HG03060 (cell line): ENCODE measurements at regions not wholly inside any gene's neighbourhood (a gene's known extent, or its start where the extent isn't known, plus 50 kb on each side); places are given as distances from the start of the nearest gene placed in this dataset.

Experiments used
- ATAC-seq: cut with Tn5 transposase; IDR thresholded peaks from one replicate; pipeline ENCODE4 v1.9.1; 2021; ENCODE audit warnings: low read depth, moderate number of reproducible peaks; ENCODE audit not compliant: unreplicated experiment

DNA sequence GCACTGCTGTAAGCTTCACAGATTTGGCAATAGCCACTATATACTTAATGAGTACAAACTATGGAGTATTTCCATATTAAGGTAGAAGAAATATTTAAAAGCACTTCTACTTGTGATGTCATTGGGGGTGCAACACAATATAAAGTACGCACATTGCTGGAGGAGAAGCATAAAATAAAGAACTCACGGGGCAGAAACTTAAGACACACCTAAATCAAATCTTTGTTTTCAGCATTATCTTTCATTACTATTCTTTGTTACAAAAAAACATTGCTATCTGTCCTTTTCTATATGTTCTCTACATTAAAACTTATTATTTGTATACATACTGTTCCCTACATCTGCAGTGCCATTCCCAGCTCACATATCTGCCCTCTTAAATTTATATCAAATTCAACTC is 93.3 kb upstream of the VPREB1 start:
- no peak for ATAC-seq

DNA sequence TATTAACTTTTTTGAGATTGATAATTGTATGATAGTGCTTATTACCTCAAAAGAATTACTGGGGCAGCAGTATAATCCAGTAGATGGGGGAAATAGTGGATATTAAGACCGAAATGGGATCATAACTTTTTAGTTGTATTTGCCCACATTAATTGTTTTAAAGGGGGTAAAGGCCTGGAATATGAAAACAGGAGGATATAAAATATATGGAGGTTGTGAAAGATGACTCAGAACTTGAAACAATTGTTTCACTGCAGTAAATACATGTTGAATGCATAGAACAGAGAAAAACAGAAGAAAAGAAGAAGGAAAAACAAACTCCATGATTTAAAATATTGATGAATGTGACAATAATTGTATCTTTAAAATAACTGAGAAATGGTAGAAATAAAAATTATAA is 94.1 kb upstream of the VPREB1 start:
- no peak for ATAC-seq

DNA sequence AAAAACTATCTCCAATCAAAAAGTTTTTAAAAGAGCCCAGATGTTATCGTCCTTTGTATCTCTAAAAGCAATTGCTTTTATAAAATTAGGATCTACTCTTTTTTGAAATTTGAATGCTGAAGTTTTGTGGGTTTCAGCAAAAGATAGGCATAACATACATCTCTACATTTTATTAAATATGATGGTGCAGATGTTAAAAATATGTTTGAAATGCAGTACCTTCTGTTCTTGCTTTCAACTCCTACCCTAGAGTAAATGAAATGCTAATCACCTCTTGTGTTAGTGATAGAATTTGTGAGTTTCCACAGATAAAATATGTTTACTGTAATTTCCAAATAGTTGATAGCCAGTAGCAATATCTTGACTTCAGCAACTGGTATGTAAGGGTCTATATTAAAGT is 95.7 kb upstream of the VPREB1 start:
- no peak for ATAC-seq

DNA sequence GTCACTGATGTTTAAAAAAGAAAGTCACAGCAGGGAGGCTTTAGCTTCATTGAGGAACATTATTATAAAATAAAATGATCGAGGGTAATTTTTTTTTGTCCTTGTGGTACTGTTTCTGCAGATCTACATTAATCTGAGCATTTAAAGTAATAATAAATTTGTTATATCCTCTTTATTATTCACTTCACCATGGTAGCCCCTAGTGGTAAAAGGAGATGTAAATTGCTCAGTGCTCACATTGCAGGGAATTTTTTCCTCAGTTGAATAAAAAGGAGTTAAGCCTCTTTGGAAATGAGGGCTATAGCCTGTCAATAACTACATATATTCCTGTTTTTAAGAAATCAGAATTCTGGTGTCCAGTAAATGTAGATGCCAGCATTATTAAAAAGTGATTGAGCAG is 99.7 kb upstream of the VPREB1 start:
- no peak for ATAC-seq

DNA sequence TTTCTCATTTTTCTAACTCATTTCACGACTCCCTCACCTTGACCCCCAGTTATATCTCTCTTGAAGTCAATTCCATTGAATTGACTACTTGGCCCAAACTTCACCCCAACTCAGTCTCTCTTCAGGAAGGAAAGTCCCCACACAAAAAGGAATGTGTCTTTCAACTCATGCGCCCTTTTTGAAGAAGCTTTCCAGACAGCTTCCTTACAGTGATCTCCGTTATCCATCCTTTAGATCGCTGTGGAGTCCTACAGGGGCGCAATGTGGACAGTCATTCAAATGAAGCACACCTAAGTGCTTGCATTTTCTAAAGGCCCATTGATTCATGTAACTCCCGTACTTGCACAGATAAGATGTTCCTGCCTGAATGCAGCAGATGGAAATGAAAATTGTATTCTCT is 101.1 kb upstream of the VPREB1 start:
- ATAC-seq: no peak

DNA sequence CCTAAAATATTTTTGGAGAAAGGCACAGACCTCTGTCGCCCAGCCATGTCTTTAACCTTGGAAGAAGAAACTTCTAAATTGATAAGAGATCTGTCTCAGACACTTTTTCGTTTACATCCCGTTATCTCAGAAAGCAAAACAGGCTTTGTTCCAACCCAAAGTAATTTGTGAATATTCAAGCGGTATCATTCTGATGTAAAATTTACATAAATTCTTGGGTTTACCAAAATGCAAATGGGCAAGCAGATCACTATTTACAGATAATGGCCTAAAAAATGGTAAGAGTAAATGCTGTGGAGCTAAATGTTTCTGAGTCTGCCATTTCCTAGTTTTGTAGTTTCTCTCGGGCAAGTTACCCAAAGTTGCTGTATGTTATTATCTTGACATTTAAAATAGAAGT is 101.9 kb upstream of the VPREB1 start:
- ATAC-seq: no peak

DNA sequence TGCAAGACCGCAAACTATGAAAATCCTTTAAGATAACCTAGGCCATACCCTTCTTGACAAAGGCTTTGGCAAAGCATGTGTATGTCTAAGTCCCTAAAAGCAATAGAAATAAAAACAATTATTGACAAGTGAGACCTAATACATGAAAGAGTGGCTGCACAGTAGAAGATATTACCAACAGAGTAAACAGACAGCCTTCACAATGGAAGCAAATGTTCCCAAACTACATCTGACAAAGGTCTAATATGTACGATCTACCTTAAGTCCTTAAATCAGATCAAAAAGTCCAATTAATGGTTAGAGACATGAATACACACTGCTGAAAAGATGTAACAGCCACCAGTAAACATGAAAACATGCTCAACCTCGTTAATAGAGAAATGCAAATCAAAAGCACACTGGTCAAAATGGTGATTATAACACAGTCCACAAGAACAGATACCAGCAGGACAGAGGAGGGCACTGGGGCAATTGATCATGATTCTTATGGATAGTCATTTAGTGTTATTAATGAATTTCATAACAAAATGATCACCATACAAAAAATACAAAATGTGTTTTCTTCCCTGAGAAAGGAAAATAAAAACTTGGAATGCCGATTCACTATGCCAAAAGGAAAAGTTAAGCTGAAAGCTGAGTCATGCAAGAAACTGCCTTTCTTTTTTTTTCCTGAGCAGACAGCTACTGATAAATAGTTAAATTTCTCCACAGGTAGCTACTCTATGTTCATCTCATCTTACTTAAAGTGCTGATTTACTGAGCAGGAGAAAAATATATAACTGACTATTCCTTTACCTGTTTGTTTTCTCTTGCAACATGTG is 102.6 kb upstream of the VPREB1 start:
- ATAC-seq: no peak

DNA sequence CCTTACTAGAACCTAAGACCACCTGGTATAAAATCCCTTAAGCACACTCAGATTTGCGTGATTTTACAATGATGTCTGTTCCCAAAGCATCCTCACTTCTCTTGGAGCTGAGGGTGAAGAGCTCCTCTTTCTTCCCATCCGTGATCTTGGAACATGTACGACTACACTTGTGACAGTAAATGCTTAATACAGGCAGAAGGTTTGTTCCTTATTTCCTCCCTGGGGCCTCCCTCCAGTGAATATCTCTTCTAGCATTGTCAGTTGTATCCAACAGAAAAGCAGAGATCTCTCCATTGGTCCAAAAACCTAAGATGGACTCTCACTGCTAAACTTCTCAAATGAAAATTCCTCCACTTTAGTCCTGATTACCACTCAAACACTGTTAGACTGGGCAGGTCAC is 103.6 kb upstream of the VPREB1 start:
- ATAC-seq: no peak

DNA sequence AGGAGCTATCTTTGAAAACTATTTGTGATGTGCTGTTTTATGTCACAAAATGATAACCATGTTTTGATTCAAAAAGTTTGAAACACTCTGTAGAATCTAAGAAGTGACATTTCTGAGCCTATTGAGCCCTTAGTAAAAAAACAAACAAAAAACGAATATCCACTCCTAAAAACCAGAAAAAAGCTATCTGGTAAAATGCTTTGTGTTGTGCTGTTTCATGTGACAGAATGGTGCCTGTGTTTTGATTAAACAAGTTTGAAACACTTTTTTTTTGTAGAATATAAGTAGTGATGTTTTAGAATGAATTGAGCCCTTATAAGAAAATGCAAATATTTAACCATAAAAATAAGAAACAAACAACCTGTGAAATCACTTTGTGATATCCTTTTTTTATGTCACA is 105.2 kb upstream of the VPREB1 start:
- ATAC-seq: no peak

DNA sequence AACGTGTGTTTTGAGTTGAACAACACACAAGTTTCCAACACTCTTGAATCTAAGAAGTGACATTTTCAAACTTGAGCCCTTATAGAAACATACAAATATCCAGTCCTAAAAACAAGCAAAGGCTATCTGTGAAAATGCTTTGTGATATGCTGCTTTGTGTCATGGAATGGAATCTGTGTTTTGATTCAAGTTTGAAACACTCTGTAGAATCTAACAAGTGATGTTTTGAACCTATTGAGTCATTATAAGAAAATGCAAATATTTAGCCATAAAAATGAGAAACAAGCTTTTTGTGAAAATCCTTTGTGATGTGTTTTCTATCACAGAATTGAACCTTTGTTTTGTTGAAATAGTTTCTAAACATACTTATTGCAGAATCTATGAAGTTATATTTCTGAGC is 105.7 kb upstream of the VPREB1 start:
- ATAC-seq: no peak

DNA sequence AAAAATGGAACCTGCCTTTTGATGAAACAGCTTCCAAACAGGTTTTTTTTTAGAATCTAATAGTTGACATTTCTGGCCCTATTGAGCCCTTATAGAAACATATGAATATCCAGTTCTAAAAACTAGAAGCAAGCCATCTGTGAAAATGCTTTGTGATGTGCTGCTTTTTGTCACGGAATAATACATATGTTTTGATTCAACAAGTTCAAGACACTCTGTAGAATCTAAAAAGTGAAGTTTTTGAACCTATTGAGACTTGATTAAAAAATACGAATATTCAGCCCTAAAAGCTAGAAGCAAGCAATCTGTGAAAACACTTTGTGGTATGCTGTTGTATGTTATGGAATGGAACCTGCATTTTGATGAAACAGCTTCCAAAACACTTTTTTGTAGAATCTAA is 106.7 kb upstream of the VPREB1 start:
- no peak for ATAC-seq

DNA sequence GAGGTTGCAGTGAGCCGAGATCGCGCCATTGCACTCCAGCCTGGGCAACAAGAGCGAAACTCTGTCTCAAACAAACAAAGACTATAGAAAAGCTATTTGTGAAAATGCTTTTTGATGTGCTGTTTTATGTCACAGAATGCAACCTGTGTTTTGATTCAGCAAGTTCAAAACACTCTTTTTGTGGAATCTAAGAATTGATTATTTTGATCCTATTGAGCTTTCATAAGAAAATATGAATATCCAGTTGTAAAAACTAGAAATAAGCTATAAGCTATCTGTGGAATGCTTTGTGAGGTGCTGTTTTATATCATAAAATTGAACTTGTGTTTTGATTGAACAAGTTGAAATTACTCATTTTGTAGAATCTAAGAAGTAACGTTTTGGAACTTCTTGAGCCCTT is 110.7 kb upstream of the VPREB1 start:
- ATAC-seq: no peak

DNA sequence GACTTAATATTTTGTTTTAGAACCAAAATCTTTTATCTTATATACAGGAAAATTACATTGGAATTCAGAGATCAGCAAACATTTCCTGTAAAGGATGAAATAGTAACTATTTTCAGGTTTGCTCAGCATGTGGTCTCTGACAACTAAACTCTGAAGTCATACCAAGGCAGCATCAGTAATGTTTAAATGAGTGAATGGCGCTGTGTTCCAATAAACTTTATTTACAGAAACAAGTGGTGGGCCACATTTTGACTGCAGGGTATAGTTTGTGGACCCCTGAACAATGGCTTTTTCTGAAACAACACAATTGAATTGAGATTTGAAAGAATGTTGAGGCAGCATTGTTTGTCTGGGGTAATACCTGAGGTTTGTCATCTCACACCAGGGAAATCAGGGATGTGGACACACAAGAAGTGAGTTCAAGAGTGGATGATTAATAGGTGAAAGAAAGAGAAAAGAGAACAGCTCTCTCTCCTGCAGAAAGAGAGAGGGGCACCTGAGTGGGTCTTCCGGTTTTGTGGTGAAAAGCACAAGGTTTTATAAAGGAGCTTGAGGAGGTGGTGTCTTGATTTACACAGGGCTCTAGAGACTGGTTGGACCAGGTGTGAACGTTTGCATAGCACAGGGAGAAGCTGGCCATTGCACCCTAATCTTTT is 113.5 kb upstream of the VPREB1 start:
- no peak for ATAC-seq

DNA sequence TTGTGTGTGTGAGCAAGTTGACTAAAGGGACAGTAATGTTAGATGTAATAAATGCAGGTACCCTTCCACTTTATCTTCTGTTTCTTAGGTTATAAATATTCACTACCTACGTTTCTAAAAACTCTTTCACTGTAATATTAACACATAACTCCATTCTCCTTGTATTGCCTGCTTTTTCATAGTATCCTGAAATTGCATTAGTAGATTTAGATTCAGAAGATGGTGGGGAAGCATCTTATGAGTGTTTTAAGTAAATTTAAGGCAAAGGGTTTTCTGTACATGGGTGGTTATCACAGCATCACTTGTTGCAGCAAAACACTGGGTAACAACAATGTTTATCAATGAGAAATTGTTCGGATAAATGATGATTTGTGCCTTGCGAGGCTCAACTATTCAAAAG is 115.2 kb upstream of the VPREB1 start:
- ATAC-seq: no peak

DNA sequence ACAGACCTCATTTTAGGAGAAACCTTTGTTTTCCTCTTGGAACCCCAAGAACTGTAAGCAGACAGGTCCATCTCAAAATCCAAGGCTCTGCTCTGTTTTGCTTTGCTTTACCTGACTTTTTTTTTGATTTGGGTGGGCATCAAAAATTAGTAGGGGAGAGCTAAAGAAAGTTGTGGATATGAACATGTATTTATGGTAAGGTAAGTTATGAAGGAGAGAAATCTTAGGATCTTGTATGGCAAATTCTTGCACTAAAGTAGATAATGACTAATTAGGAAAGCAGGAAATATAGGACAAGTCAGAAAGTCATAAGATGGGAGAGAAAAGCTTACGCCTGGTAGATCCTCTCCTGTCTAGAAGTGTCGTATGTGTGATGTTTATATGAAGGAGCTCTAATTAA is 116.1 kb upstream of the VPREB1 start:
- ATAC-seq: no peak

DNA sequence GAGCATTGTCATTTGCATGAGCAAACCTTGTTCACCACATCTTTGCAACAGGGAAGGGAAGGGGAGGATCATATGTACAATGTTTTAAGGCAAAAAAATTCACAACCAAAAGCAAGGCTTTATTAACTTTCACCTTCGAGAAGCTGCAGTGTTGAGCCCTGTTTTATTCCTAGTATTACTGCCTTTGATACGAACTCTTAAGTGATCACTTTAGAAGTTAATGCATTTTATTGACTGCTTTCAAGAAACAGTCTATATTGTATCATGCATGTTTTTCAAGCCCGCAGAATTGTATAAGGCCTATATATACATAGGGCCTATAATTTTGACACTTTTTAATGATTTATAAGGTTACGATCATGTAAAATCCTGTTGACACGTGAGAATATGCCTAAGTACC is 117.5 kb upstream of the VPREB1 start:
- ATAC-seq: no peak

DNA sequence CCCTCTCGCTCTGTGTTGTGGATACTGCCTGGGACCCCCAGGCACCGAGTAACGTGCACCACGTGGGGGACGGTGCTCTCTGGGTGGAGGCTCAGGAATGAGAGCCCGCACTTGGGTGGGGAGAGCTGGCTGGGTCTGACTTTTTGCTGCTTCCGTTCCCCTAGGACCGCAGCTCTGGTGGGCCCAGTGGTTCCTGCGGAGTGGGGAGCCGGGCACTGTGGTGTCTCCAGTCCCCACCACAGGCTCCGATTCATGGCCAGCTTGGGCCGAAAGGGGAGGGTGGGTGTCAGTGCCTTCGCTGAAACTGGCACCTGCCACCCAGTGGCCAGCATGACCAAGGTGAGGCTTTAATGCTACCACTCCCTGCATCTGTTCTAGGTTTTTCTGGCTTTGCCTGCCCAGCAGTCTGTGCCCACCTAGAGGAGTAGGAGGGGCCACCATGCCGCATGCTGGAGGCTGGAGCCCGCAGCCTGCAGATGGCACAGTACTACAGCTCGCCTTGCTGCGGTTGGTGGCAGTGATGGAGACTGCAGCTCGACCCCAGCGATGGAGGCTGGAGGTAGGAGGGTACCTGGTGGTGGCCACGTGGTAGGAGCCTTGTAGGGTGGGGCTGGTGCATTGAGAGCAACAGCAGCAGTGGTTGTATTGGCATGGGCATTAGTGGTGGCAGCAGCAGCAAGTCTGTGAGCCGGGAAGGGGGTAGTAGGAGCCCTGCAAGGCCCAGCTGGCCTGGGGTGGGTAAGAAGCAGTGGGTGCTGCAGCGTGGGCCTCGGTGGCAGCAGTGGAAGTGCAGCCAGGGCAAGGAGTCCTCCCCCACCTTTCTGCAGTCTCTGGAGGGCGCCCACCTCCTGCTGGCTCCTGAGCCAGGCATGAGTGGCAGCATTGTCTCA is 118.8 kb upstream of the VPREB1 start:
- ATAC-seq: no peak

DNA sequence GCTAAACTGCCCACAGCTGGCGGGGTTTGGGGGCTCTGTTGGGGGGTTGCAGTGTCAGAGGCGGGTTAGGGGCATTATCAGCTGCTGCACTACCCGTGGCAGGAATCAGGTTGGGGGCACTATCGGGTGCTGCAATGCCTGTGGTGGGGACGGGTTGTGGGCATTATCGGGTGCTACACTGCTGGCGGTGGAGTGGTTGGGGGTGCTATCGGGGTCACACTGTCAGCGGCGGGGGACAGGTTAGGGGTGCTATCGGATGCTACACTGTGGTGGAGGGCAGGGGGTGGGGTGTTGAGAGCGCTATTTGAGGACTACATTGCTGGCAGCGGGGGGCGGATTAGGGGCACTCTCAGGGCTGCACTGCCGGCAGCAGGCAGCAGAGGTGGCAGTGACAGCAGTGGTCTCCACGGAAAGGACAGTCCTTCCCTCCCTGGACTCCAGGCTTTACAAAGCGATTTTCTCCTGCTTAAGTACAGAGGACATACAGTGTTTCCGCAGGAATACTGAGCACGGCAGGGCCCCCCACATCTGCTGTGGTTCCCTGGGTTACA is 119.5 kb upstream of the VPREB1 start:
- ATAC-seq: no peak

DNA sequence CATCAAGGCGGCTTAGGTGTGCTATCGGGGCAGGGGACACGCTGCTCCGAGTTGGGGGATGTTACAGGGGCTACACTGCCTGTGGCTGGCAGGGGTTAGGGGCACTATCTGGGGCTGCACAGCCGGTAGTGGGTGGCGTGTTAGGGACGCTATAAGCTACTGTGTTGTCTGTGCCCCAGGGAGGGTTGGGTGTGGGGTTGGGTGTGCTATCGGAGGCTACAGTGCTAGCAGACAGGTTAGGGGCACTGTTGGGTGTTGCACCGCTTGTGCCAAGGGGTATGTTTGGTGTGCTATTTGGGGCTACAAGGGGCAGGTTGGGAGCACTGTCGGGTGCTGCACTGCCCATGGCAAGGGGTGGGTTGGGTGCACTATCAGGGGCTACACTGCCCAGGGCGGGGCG is 120.2 kb upstream of the VPREB1 start:
- ATAC-seq: no peak

DNA sequence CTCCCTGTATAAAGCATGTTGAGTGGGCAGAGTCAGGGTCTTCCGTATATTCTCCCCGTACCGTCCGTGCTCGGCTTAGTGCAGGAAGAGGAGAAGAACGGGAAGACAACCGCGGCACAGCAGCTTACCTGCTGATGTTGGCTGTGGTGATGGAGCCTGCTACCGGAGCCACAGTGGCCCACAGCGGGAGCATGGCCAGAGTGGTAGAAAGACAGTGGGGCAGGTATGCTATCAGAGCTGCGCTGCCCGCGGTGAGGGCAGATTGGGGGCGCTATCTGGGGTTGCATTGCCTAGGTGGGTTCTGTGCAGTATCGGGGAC is 120.7 kb upstream of the VPREB1 start:
- no peak for ATAC-seq
